ENCODE measurements at regions not wholly inside any gene's neighbourhood (a gene's known extent, or its start where the extent isn't known, plus 50 kb on each side); places are given as distances from the start of the nearest gene placed in this dataset.

DNA sequence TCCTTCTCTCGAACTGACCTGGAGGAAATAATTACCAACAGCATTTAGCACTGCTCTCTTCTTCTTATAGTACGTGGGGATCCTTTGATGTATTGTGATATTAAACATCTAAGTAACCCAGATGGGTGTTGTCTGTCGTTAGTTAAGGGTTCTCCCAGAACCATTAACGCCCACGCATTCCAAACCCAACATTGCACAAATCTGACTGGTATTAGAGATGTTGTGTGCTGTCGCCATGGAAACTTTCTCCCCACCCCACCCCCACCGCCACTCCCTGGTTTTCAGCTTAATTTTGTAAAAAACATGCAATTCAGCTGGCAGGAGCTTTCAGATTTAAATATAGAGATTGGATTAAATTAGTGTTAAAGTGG is 1495.2 kb downstream of the TBC1D22A start:
- TF ChIP-seq POLR2A (IDR thresholded peaks at IDR 0.05) (no peak), CTCF (IDR thresholded peaks at IDR 0.05) (no peak), EP300 (IDR thresholded peaks at IDR 0.05) (no peak), POLR2AphosphoS5 (IDR thresholded peaks at IDR 0.05) (no peak)
